Fibroblast of skin of right quadriceps (primary cell): ENCODE measurements at regions not wholly inside any gene's neighbourhood (a gene's known extent, or its start where the extent isn't known, plus 50 kb on each side); places are given as distances from the start of the nearest gene placed in this dataset.
"Not testable (repeated sequence)": the region's sequence is repeated elsewhere in the genome, so short reads cannot be mapped to it uniquely, and the experiment has no call there.

Source experiments
- DNase-seq: peaks from one replicate; pipeline ENCODE4 v3.0.0-alpha.2; 2013

DNA sequence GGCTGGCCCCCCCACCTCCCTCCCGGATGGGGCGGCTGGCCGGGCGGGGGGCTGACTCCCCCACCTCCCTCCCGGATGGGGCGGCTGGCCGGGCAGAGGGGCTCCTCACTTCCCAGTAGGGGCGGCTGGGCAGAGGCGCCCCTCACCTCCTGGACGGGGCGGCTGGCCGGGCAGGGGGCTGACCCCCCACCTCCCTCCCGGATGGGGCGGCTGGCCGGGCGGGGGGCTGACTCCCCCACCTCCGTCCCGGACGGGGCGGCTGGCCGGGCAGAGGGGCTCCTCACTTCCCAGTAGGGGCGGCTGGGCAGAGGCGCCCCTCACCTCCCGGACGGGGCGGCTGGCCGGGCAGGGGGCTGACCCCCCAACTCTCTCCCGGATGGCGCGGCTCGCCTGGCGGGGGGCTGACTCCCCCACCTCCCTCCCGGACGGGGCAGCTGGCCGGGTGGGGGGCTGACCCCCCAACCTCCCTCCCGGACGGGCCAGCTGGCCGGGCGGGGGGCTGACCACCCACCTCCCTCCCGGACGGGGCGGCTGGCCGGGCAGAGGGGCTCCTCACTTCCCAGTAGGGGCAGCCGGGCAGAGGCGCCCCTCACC is 194.1 kb upstream of the GRIA1 start:
- not testable (repeated sequence) for DNase-seq

DNA sequence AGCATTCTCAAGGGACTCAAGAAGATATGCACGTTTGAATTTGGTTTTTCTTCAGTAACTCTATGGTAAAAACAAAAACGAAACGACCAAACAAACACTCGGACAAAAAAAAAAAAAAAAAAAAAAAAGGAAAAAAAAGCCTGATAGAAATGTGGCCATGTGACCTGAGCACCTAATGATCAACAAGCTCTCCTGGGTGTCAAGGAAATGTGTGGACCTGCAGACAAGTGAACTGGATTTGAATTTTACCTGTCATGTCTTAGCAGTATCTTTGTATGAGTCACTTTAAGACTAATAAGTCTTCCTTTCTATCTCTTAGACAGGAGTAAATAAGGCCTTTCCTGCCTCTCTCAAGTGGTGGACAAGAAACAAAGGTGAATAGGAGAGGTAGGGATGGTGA is 190.6 kb upstream of the GRIA1 start:
- DNase-seq: no peak

DNA sequence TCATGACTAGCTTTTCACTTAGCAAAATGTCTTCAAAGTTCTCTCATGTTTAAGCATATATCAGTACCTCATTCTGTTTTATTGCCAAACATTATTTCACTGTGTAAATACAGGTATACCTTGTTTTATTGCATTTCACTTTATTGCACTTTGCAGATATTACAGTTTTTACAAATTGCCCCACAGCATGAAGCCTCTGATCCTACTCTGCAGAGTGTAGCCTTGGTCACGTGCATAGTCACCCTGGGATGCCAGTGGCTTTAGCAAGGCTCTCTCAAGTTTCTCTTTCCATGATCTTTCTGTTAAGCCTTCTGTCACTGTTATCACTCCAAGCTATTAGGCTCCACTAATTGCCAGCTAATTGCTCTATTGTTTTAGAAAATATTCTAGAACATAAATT is 182.2 kb upstream of the GRIA1 start:
- no peak for DNase-seq

DNA sequence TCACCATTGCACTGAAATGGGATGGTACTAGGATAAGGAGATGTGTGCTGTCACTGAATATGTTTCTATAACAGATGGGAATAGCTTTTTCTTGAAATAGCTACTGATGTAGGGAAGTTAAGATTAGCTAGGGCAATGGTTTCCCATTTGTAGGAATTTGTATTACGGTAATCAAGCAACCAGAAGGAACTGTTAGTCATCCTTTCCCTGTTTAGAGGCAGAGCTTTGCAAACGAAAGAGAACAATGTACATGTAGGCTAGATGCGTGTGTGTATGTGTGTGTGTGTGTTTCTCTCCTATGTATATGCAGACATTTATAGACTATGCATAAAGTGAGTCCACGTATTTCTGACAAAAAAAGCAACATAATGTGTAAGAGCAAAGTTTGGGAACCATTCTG is 171.9 kb upstream of the GRIA1 start:
- no peak for DNase-seq

DNA sequence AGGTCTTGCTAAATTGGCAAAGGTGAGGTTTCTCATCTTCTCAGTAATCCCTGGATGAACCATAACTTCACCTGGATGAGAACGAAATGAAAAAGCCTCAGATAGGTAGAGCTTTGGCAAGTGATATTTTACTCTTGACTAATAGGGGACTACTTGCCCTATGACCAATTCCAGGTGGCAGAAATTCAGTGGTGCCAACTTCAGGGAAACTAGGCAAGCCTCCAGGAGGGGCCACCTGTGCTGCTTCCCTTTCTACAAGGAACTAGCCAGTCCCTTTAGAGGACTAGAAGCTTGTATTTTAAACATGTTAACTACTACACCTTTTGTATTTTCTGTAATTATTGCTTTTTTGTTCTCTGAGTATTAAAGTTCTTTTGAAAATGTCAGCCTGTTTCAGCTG is 169.0 kb upstream of the GRIA1 start:
- DNase-seq: no peak

DNA sequence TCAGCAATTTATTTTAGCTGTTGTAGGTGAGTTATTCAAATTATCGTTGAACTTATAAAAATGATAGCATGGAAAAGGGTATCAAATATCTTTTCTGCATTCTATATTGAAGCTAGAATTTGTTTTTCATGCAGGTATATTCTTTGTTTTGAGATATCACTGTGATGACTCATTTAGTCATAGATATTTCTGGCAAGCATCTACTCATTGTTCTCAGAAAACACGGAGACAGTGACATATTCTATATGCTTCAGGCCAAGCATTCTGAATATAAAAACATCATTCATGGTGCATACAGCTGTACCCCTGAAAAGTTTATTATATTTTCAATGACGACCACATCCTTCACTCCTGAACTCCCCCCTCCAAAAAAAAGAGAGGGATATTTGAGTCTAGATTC is 150.3 kb upstream of the GRIA1 start:
- DNase-seq: no peak

DNA sequence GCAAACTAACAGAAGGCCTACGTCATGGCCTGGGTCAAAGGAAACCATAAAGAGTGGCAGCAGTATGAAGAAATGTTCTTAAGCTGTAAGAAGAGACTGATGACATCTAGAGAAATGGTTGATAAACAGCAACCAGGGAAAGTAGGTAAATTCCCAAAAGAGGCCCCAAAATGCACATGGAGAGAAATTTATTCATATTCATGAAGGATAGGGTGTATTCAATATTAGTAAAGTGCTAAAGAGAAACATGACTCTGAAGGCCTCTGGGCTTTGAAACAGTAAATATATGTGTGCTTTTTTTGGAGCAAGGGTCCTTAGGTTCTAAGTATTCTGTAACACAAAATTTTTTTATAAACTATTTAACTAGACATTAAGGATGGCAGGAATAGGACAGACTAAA is 149.7 kb upstream of the GRIA1 start:
- no peak for DNase-seq

DNA sequence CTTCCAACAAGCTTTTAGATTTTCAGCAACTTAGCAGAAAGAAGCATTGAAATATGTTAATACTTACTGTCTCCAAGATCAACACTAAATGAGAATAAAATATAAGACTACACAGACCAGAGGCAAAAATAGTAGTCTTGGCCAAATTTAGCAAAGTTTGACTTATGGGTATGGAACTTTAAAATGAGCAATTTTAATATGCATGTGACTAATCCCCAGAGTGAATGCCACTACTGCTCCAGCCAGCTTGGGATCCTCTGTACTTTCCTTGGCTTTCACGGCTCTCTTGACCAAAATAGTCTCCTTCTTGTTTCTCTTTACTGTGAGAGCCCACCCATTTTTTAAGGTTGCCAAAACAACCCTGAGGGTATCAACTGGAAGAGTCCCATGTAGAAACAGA is 148.0 kb upstream of the GRIA1 start:
- no peak for DNase-seq

DNA sequence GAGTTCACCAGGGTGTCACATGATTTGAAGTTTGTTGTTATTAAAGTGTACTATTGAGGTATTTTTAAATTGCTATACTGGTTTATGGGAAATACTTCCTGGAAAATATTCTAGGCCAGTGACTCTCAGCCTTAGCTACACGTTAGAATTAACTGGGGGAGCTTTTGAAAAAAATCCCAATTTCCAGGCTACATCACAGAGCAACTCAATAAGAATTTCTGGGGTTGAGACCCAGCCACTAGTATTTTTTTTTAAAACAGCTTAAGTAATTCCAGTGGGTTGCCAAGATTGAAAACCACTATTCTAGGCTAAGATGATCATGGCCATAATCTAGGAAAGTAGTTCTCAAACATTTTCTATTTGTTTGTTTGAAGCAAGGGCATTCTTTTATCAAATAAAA is 142.9 kb upstream of the GRIA1 start:
- DNase-seq: no peak

DNA sequence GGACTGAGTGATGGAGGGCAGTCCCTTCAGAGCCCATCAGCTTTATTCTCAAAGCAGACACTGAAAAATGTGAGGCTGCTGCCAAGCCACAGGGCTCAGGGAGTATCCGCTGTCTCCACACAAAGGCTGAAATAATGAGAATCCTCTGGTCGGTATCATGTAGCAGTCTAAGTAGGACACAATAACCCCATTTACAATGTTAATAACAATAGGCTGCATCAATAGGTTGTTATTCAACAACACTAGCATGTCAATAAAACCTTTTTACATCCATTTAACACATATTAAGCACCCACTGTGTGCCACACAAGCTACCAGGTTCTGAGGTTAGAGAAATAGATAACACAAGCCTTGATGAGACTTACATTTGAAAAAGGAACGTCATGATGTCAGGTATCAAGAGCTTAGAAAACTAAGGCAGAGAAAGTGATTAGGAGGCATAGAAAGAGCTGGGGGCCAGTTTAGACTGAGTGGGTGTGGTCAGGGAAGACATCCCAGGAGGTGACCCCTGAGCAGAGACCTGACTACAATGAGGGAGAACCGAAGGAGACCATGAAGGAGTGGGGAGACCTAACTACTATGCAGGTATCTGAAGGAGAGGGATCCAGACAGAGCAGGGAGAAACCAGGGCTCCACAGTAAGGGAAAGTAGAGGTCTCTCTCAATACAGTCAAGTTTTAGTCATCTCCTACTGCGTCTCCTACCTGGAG is 140.1 kb upstream of the GRIA1 start:
- no peak for DNase-seq

DNA sequence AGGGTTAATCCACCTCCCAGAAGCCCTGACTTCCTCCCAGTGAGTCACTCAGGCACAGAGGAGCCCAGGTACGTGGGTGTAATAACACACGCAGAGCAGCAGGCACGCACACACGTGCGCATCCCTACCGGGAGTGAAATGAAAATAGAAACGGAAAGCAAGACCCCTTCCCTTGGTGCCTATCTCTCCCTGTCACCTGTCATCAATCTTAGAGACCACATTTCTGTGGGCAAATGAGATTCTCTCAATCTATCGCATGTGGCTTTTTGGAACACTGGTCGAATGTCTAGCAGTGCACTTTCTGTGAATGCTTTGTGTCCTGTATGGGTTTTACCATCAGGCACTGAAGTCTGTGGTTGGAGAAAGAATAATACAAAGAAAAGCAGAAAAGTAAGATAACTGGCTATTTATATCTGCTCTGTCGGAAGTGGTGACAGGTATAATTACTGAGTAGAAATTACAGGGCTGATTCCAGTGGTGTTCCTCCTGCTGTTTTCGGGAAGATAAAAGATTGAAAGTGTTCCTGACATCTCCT is 137.7 kb upstream of the GRIA1 start:
- DNase-seq: peak; percentile 9

DNA sequence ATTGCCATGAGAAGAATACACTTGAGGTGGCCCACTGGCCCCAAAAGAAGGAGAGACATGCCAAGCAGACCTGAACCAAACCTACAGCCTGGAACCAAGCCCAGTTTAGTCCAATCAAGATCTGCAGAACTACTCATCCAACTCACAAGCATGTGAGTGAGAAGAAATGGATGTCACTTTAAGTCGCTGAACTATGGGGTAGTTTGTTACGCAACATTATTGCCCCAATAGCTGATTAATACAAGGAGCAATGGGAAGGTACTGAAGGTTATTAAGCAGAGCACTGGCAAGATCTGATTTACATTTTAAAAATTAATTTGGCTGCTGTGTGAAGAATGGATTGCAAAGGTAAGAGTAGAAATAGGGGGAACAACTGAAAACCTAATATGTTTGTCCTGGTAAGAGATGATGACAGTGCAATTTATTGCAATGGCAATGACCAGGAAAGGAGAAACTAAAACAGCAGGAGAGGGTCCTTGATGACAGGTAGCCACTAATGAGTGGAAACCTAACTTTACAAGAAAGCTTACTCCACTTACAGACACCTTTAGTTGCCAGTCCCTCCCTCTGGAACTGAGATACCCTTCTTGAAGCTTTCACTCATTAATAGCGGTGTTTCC is 132.9 kb upstream of the GRIA1 start:
- no peak for DNase-seq

DNA sequence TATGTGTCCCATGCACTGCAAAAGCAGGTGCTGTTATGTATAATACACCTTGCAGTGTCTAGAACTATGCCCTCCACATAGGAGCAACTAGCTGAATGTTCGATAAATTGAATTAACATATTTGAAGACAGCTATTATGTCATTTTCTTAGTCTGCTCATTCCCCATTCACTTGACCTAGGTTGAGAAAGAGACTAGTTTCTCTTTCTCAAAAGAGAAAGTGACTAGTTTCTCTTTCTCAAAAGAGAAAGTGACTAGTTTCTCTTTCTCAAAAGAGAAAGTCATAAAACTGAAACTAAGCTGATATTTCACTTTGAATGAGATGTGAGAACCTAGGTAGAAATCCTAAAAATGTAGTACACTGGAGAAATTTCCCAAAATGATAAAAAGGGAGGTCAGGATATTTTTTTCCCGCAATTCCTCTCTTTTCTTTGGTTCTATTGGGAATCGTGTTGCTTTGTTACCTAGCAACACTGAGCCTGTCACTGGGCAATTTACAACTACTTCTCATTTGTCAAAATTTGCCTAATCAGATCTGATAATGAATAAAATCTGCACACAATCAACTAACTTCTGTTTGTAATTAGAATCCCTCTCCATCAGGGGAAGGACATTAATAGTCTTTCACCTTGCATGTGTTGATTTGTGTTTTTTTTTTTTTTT is 132.0 kb upstream of the GRIA1 start:
- no peak for DNase-seq

DNA sequence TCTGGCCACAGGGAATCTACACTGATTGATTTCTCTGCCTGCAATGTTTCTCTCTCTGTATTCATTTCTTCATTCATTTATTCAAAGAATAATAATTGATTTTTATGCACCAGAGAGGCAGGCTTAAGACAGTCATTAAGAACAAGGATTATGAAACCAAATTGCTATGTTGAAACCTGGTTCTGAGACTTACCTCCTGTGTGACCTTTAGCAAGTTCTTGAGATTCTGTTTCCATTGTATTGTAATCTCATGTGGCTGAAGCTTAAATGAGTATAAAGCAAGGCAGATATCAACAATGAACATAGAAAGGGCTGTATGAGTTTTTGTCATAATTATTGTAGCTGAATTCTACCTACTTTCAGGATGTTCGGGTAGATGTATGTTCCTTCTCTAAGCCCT is 129.6 kb upstream of the GRIA1 start:
- no peak for DNase-seq

DNA sequence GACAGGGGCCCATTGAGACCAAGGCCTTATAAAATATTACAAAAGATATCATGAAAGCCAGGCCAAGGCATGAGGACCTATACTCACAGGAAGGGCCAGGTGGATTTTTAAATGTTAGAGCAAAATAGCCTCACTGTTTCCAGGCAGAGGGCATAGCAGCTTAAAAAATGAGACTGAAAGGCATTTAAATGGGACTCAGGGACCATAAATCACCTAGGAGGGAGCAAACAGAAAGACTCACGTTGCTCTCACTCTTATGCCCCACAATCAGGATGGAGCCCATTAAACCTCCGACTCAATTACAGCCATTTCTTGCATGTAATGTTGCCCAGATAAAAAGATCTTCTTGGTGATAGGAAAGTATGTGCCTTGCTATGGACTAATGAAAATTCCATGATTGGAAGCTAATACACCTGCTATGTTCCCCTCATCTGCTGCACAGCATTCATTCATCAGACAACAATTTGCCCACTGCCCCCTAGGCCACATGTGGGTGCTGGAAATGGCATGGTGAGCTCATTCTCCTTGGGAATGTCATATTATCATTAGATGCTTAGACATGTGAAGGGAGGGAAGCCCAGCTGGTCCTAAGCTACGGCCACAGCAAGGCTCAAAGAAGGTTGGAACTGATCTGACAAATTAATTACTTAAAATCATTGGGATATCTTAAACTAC is 128.6 kb upstream of the GRIA1 start:
- DNase-seq: no peak

DNA sequence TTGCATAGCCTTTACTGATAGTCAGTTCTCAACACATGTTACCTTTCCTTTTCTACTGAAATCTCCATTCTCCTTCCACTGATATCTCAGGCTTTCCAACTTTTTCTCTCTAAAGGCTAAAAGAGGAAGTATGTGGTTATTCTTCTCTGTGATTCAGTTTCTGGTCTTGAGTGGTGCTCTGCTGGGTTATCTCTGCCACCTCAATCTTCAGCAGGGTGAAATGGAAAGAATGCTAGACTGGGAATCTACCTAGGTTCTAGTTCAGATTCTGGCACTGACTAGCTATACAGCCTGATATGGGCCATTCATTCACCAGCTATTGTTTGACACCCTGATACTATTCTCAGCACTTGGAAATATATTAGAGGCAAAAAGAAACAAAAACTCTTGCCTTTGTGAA is 124.9 kb upstream of the GRIA1 start:
- DNase-seq: no peak

DNA sequence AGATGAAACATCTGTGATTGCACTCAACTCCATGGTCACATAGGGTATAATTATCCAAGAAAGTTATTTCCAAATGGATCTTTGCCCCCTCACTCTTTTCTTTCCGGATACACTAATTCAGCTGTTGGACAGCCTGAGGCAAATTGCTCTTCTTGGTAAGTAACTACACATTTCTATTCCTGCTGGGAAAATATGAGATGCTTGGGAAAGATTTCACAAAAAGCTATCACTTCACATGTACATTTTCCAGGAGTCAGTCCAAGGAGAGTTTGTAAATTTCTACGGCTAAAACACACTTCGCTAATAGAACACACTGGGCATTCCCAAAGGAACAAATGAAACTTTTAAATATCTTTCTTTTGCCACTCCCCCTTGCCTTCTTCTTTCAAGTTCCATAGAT is 123.0 kb upstream of the GRIA1 start:
- no peak for DNase-seq

DNA sequence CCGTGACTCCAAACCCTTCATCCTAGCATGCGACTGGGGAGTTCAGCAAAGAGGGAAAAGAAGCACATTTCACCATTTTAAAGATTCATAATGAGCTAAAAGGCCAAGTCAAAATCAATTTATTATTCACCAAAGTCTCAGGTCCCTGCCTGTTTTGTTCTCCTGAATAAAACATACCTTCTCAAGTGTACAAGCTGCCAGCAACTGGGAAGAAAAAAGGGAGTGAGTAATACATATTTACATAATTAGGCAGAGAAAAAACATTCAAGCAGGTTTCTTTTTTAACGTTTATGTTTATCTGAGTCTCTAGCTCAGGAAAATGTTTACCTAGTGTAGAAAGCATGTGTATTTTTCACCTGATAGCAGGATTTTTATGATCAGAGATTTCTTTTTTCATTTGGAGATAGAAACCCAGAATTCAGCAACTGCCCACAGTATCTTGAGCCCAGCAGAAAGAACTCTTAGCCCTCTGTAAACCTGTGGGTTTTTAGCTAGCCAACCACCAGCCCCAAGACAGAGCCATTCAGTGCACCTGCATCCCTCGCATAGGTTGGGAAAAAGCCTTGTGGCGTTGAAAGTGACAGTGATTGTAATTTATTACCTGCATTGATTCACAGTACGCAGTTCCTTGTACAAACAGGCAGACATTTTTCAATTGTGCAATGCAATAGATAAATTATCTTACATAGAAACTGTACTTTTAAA is 117.9 kb upstream of the GRIA1 start:
- DNase-seq: no peak

DNA sequence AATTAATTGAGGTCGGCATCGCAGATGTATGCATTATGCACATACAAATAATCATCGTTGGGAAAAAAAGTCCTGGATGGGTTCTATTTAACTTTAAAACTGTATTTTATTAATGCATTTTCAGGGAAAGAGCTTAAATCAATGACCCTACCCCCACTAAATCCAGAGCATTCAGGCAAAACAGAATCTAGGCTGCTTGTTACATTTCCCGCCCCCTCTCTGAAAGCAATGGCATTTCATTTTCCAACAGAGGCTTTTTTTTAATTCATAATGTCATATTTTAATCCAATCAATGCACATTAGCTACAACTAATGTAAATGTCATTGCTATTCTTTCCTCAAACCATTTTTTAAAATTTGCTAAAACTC is 117.4 kb upstream of the GRIA1 start:
- no peak for DNase-seq

DNA sequence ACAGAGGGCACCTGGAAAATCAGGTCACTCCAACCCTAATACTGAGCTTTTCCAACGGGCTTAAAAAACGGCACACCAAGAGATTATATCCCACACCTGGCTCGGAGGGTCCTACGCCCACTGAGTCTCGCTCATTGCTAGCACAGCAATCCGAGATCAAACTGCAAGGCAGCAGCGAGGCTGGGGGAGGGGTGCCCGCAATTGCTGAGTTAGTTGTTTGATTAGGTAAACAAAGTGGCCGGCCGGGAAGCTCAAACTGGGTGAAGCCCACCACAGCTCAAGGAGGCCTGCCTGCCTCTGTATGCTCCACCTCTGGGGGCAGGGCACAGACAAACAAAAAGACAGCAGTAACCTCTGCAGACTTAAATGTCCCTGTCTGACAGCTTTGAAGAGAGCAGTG is 108.8 kb upstream of the GRIA1 start:
- not testable (repeated sequence) for DNase-seq

DNA sequence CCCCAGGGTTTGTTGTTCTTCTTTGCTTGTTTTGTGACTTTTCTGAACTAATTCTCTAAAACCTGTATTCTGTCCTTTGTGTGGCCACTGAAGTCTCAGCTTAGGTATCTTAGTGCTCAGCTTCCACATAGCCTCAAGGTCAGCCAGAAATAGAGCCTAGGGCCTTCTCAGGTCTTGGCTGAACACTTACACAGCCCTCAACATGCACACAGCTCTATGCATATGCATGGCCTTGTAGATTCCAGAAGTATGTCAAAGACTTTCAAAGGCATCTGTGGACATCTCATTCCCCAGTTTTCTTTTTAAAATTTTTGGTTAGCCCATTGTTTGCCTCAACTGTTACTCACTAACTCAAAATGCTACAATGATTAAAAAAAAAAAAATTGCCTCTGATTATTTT is 99.9 kb upstream of the GRIA1 start:
- no peak for DNase-seq

DNA sequence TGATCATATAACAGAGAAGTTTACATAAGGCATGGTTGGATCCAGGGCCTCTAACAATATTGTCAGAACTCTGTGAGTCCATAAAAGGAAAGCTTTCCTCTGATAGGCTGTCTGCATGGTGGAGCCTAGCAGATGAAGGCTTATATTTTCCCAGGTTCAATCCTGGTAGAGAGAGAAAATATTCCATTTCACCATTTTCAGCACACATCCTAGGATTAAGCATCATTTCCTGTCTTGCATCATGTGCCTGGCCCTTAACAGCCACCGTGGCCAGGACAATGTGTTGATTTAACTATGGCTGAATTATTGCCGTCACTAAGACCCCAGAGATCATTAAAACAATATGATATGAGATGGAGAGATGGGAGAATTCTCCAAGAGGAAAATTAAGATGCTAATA is 90.9 kb upstream of the GRIA1 start:
- peak; percentile 26 for DNase-seq

DNA sequence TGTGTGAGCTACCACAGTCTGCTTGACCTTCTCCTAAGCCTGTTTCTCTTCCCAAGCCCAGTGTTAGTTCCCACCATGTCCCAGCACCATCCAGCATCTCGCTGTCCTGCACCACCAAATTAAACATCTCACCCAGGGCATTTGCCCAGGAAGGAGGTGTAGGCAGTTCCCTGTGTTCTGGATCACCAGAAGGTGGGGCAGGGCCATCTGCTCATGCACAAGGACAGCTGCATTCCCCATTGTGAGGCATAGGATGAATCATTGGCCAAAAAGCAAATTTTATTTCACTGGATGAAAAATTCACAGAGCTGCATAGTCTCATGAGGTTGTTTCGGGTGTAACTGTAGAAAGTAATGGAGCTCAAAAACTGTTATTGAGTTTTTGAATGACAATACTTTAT is 89.5 kb upstream of the GRIA1 start:
- peak; percentile 45 for DNase-seq
